Activated naive CD8-positive, alpha-beta T cell treated with anti-CD3 and anti-CD28 coated beads for 36 hours (primary cell): ENCODE measurements at regions not wholly inside any gene's neighbourhood (a gene's known extent, or its start where the extent isn't known, plus 50 kb on each side); places are given as distances from the start of the nearest gene placed in this dataset.

Source experiments
- DNase-seq: peaks from one replicate; pipeline ENCODE4 v3.0.0; 2021
- H3K27ac Mint-ChIP-seq: one replicate; pipeline ENCODE4 v1.8.0; 2022; ENCODE audit warnings: mild to moderate bottlenecking, moderate library complexity, mixed read lengths
- H3K27me3 Mint-ChIP-seq: one replicate; pipeline ENCODE4 v1.8.0; 2022; ENCODE audit warnings: mild to moderate bottlenecking, mixed read lengths
- H3K36me3 Mint-ChIP-seq: one replicate; pipeline ENCODE4 v1.8.0; 2021; ENCODE audit warnings: mild to moderate bottlenecking, mixed read lengths
- H3K4me1 Mint-ChIP-seq: one replicate; pipeline ENCODE4 v1.8.0; 2021; ENCODE audit warnings: mixed read lengths
- H3K4me3 Mint-ChIP-seq: one replicate; pipeline ENCODE4 v1.8.0; 2022; ENCODE audit warnings: mild to moderate bottlenecking, moderate library complexity, mixed read lengths
- H3K9me3 Mint-ChIP-seq: one replicate; pipeline ENCODE4 v1.8.0; 2022; ENCODE audit warnings: mixed read lengths

DNA sequence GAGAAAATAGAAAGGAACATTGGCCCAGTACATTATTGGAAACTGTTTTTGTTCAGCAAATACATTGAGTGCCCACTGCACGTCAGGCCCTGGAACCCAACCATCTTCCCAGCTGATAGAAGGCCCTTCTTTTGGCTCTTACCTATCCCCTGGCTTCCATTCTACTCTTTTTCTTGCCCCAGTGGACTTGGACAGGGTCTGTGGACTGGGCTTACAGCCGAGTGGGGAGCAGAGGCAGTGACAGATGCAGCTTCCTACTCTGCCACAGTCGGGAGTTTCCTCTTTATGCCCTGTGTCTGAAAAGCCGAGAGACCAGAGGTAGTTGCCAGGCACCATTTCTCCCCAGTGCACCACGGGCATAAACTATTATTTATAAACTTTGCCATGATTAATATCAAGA is 70.4 kb downstream of the ARHGAP35 start:
- no peaks in the 10 kb centered on the region for H3K27me3 Mint-ChIP-seq
- DNase-seq = no peak
- no peak overlapping the region for H3K4me3 Mint-ChIP-seq
- peaks cover 33% of the 10 kb centered on the region for H3K4me1 Mint-ChIP-seq
- no peak overlapping the region for H3K27ac Mint-ChIP-seq
- H3K36me3 Mint-ChIP-seq = no peaks in the 10 kb centered on the region
- H3K9me3 Mint-ChIP-seq = no peaks in the 10 kb centered on the region

- H3K4me1 Mint-ChIP-seq = peaks cover 38% of the 10 kb centered on the region
- no peaks in the 10 kb centered on the region for H3K9me3 Mint-ChIP-seq
- no peak for DNase-seq
- no peaks in the 10 kb centered on the region for H3K36me3 Mint-ChIP-seq
- H3K27me3 Mint-ChIP-seq = no peaks in the 10 kb centered on the region
- no peak overlapping the region for H3K27ac Mint-ChIP-seq
- H3K4me3 Mint-ChIP-seq = no peak overlapping the region
Observed at GRCh38 chr19:46932346-46932745, 71.5 kb downstream of the ARHGAP35 start.

DNA sequence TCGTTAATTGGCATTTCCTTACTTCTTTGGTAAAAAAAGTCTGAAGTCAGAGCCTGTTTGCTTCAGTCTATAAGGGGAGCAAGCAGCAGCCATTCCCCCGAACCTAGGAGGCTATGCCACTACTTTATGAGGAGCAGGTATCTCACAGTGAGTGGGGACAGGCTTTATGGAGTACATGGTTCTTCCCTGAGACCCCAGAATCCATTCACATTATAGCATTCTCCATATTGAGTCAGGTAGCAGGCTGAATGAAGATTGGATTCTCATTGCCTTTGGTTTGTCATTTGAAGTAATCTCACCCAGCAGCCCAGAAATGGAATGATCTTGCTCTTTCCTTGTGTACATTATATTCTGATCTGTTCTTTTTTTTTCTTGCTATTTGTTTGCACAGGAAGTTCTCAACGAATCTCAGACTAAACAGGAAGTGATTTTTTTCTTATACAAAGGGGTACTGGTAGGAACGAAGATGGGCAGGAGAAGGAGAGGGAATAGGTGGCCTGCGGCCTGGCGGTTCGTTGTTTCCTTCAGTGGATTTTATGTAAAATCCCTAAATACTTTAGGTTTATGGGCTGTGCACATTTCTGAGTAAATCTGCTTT is 74.4 kb downstream of the ARHGAP35 start:
- no peaks in the 10 kb centered on the region for H3K27me3 Mint-ChIP-seq
- H3K27ac Mint-ChIP-seq = peak overlapping the region; percentile 21
- no peak for DNase-seq
- H3K9me3 Mint-ChIP-seq = no peaks in the 10 kb centered on the region
- H3K4me3 Mint-ChIP-seq = no peak overlapping the region
- H3K36me3 Mint-ChIP-seq = peaks cover 8% of the 10 kb centered on the region
- H3K4me1 Mint-ChIP-seq = peaks cover 27% of the 10 kb centered on the region

GRCh38 chr19:46943150-46943946 is 76.3 kb upstream of the NPAS1 start:
- no peak for DNase-seq
- H3K36me3 Mint-ChIP-seq = peaks cover 8% of the 10 kb centered on the region
- H3K4me1 Mint-ChIP-seq = peaks cover 3% of the 10 kb centered on the region
- no peak overlapping the region for H3K4me3 Mint-ChIP-seq
- H3K27ac Mint-ChIP-seq = no peak overlapping the region
- H3K9me3 Mint-ChIP-seq = no peaks in the 10 kb centered on the region
- no peaks in the 10 kb centered on the region for H3K27me3 Mint-ChIP-seq

- H3K27ac Mint-ChIP-seq = no peak overlapping the region
- no peak overlapping the region for H3K4me3 Mint-ChIP-seq
- H3K27me3 Mint-ChIP-seq = no peaks in the 10 kb centered on the region
- peaks cover 8% of the 10 kb centered on the region for H3K36me3 Mint-ChIP-seq
- no peak for DNase-seq
- H3K9me3 Mint-ChIP-seq = no peaks in the 10 kb centered on the region
- peaks cover 3% of the 10 kb centered on the region for H3K4me1 Mint-ChIP-seq
Observed at GRCh38 chr19:46944123-46944748, 75.4 kb upstream of the NPAS1 start.

DNA sequence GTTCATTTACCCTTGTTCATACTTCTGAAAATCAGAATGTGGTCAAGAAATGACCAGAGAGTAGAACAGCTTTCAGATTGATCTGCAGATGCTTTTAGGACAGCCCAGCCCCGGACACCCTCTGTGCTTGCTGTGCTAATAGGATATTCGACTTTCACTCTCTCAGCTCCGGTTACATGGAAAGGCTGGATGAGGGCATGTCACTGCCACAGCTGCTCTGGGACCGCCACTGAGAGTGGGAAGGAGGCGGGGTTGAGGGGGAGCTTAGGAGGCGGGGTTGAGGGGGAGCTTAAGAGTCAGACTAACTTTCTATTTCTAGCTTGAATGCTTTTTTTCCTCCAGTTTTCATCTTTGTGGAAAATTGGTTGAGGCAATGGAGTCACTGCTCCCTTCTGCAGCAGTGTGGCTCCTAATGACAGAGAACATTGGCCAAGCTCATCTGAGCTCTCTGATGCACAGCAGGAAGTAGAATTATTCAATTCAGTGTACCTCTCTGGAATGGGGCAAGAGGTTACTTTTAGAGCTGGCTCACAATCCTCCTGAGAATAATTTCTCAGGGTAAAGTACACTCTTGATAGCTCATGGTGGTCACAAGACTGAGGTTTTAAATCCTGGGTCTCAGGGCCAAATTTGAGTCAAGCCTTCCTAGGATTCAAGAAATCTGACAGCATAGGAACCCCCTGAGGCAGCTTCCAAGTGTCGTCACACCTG is 74.6 kb upstream of the NPAS1 start:
- no peak overlapping the region for H3K4me3 Mint-ChIP-seq
- peaks cover 3% of the 10 kb centered on the region for H3K36me3 Mint-ChIP-seq
- no peaks in the 10 kb centered on the region for H3K27me3 Mint-ChIP-seq
- peaks cover 4% of the 10 kb centered on the region for H3K4me1 Mint-ChIP-seq
- no peak for DNase-seq
- no peak overlapping the region for H3K27ac Mint-ChIP-seq
- no peaks in the 10 kb centered on the region for H3K9me3 Mint-ChIP-seq

DNA sequence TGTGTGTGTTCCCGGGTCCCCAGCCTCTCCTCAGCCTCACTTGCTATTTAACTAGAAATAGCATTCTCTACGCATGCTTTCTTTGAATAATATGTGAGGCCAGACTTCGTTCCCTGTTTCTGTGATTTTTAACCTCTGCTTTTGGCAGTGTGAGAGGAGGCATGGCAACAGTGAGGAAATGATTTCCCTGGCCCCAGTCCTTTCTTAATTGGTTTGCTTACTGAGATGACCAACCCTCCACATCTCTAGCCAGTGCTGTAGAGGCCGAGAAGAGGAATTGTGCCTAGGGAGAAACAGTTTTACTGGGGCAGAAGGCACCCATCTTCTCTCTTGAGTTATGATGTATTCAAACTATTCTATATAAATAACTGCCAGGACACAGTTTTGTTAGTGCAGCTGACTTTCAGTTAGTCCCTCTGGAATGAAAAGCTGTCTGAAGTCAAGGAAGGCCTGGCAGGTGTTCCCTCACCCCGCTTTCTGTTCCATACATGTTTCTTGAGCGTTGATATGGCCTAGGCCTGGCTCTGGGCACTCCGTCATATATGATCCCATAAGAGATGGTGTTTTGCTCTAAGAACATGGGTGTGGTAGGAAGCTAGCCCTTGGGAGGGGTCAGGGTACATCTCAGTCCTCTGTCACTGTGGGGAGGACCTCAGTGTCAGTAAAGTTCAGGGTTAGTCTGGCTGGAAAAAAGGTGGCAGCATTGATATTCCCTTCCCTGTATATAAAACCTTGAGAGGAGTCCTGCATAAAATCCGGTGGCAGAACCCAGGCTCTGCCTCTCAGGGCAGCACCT is 73.7 kb upstream of the NPAS1 start:
- H3K27me3 Mint-ChIP-seq = no peaks in the 10 kb centered on the region
- H3K27ac Mint-ChIP-seq = no peak overlapping the region
- no peak for DNase-seq
- peaks cover 11% of the 10 kb centered on the region for H3K4me1 Mint-ChIP-seq
- H3K36me3 Mint-ChIP-seq = peaks cover 3% of the 10 kb centered on the region
- no peak overlapping the region for H3K4me3 Mint-ChIP-seq
- H3K9me3 Mint-ChIP-seq = no peaks in the 10 kb centered on the region

- Mint-ChIP-seq H3K4me3 (no peak overlapping the region), H3K27ac (no peak overlapping the region), H3K36me3 (peaks cover 3% of the 10 kb centered on the region), H3K27me3 (no peaks in the 10 kb centered on the region), H3K4me1 (peaks cover 13% of the 10 kb centered on the region), H3K9me3 (no peaks in the 10 kb centered on the region)
- DNase-seq = no peak
Observed at GRCh38 chr19:46946611-46947238, 72.9 kb upstream of the NPAS1 start.

DNA sequence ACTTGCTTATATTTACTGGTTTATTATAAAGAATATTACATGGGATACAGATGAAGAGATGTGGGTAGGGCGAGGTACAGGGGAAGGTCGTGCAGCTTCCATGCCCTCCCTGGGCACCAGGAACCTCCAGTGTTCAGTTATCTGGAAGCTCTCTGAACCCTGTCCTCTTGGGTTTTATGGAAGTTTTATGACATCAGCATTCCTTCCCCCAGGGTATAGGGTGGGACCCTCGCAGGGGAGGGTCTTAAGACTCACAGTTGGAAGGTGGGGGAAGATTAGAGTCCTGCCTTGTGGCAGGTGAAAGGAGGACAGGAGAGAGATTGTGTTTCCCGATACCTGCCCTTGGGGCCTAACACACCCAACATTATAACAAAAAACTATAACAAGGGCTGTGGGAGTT is 71.8 kb upstream of the NPAS1 start:
- Mint-ChIP-seq H3K9me3 (no peaks in the 10 kb centered on the region), H3K27me3 (no peaks in the 10 kb centered on the region), H3K4me3 (no peak overlapping the region), H3K36me3 (no peaks in the 10 kb centered on the region), H3K4me1 (peaks cover 14% of the 10 kb centered on the region), H3K27ac (no peak overlapping the region)
- DNase-seq = no peak

- Mint-ChIP-seq H3K4me3 (no peak overlapping the region), H3K36me3 (peaks cover 4% of the 10 kb centered on the region), H3K9me3 (no peaks in the 10 kb centered on the region), H3K4me1 (peaks cover 31% of the 10 kb centered on the region), H3K27ac (no peak overlapping the region), H3K27me3 (no peaks in the 10 kb centered on the region)
- no peak for DNase-seq
Observed at GRCh38 chr19:46950526-46951170, 69.0 kb upstream of the NPAS1 start.

DNA sequence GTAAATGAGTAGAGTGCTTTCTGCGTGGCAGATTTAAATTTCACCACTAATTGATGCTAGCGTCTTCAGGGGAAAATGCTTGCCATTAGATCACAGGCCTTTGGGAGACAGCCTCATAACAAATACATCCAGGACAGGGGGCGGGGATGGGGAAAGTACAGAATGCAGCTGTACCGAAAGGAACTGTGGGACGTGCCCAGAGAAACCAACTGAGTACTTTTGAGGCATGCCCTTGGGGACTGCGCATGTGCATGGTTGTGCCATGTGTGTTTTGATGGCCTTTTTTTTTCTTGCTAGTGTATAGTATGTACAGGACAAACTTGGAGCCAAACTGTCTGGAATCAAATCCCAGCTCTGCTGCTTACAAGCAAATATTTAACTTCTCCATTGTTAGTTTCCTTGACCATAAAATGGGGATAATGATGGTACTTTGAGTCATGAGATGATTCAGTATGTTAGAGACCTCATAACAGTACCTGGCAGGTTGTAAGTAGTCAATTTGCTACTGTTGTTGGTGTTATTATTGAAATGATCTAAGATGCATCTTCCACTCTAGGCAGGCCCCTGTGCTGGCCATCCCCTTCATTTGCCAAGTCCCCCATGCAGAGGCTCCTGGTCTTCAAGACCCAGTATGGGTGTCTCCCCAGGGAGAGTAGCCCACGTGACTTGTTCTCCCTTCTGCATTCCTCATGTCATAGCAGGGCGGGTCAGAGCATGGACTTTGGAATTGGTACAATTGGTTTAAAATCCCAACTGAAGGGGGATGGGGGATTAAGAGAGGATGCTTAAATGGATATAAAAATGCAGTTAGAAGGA is 68.3 kb upstream of the NPAS1 start:
- H3K27ac Mint-ChIP-seq = no peak overlapping the region
- H3K4me1 Mint-ChIP-seq = peaks cover 38% of the 10 kb centered on the region
- H3K4me3 Mint-ChIP-seq = no peak overlapping the region
- peaks cover 4% of the 10 kb centered on the region for H3K36me3 Mint-ChIP-seq
- no peaks in the 10 kb centered on the region for H3K9me3 Mint-ChIP-seq
- H3K27me3 Mint-ChIP-seq = no peaks in the 10 kb centered on the region
- DNase-seq = no peak

GRCh38 chr19:46952874-46953273 is 66.8 kb upstream of the NPAS1 start:
- peak overlapping the region; percentile 43 for H3K27ac Mint-ChIP-seq
- H3K9me3 Mint-ChIP-seq = no peaks in the 10 kb centered on the region
- H3K27me3 Mint-ChIP-seq = no peaks in the 10 kb centered on the region
- no peak for DNase-seq
- H3K4me1 Mint-ChIP-seq = peaks cover 41% of the 10 kb centered on the region
- no peak overlapping the region for H3K4me3 Mint-ChIP-seq
- H3K36me3 Mint-ChIP-seq = peaks cover 4% of the 10 kb centered on the region

GRCh38 chr19:46953955-46954501 is 65.6 kb upstream of the NPAS1 start:
- Mint-ChIP-seq H3K4me1 (peaks cover 48% of the 10 kb centered on the region), H3K27ac (peak overlapping the region; percentile 89)

More at GRCh38 chr19:46953955-46954501, 65.6 kb upstream of the NPAS1 start:
- no peak overlapping the region for H3K4me3 Mint-ChIP-seq
- no peaks in the 10 kb centered on the region for H3K9me3 Mint-ChIP-seq
- peaks cover 4% of the 10 kb centered on the region for H3K36me3 Mint-ChIP-seq
- H3K27me3 Mint-ChIP-seq = no peaks in the 10 kb centered on the region
- no peak for DNase-seq
